Osteocyte (in vitro differentiated cells): ENCODE measurements at regions not wholly inside any gene's neighbourhood (a gene's known extent, or its start where the extent isn't known, plus 50 kb on each side); places are given as distances from the start of the nearest gene placed in this dataset.

Source experiments
- DNase-seq: peaks from one replicate; pipeline ENCODE4 v3.0.0; 2021; ENCODE audit warnings: mixed read lengths; ENCODE audit not compliant: unreplicated experiment; ENCODE audit errors: extremely low spot score
- H3K27ac Mint-ChIP-seq: one replicate; pipeline ENCODE4 v1.8.0; 2021; ENCODE audit warnings: mild to moderate bottlenecking, mixed read lengths; ENCODE audit not compliant: unreplicated experiment
- H3K27me3 Mint-ChIP-seq: one replicate; pipeline ENCODE4 v1.8.0; 2021; ENCODE audit warnings: mixed read lengths; ENCODE audit not compliant: unreplicated experiment
- H3K36me3 Mint-ChIP-seq: one replicate; pipeline ENCODE4 v1.8.0; 2021; ENCODE audit warnings: mixed read lengths; ENCODE audit not compliant: unreplicated experiment
- H3K4me1 Mint-ChIP-seq: one replicate; pipeline ENCODE4 v1.8.0; 2021; ENCODE audit warnings: mixed read lengths; ENCODE audit not compliant: unreplicated experiment
- H3K4me3 Mint-ChIP-seq: one replicate; pipeline ENCODE4 v1.8.0; 2021; ENCODE audit warnings: mild to moderate bottlenecking, moderate library complexity, mixed read lengths; ENCODE audit not compliant: unreplicated experiment
- H3K9me3 Mint-ChIP-seq: one replicate; pipeline ENCODE4 v1.8.0; 2021; ENCODE audit warnings: mixed read lengths; ENCODE audit not compliant: unreplicated experiment
- CTCF ChIP-seq: fragments of 200-600 bp; sonication (generic); IDR thresholded peaks from 2 replicates; pipeline ENCODE4 v1.5.0; 2021; ENCODE audit warnings: antibody characterized with exemption, mild to moderate bottlenecking, moderate library complexity

GRCh38 chr5:68628082-68628814 is 412.7 kb downstream of the PIK3R1 start:
- Mint-ChIP-seq H3K36me3 (no peaks in the 10 kb centered on the region), H3K9me3 (peaks cover 3% of the 10 kb centered on the region), H3K27me3 (peaks cover 5% of the 10 kb centered on the region), H3K4me1 (no peaks in the 10 kb centered on the region), H3K27ac (no peak overlapping the region), H3K4me3 (no peak overlapping the region)
- no peak for TF ChIP-seq CTCF
- no peak for DNase-seq

- Mint-ChIP-seq H3K27ac (no peak overlapping the region), H3K27me3 (peaks cover under 1% of the 10 kb centered on the region), H3K36me3 (no peaks in the 10 kb centered on the region), H3K9me3 (peaks cover 3% of the 10 kb centered on the region), H3K4me3 (no peak overlapping the region), H3K4me1 (no peaks in the 10 kb centered on the region)
- DNase-seq = no peak
- no peak for TF ChIP-seq CTCF
Measured at GRCh38 chr5:68630354-68630753, 414.8 kb downstream of the PIK3R1 start.

GRCh38 chr5:68631884-68632283 is 416.3 kb downstream of the PIK3R1 start:
- no peaks in the 10 kb centered on the region for H3K4me1 Mint-ChIP-seq
- no peak overlapping the region for H3K27ac Mint-ChIP-seq

GRCh38 chr5:68641211-68641610 is 425.7 kb downstream of the PIK3R1 start:
- H3K4me3 Mint-ChIP-seq = no peak overlapping the region

More at GRCh38 chr5:68631884-68632283, 416.3 kb downstream of the PIK3R1 start:
- TF ChIP-seq CTCF = no peak
- Mint-ChIP-seq H3K36me3 (no peaks in the 10 kb centered on the region), H3K9me3 (peaks cover 3% of the 10 kb centered on the region), H3K27me3 (peaks cover 2% of the 10 kb centered on the region), H3K4me3 (no peak overlapping the region)
- no peak for DNase-seq

More at GRCh38 chr5:68641211-68641610, 425.7 kb downstream of the PIK3R1 start:
- no peak for TF ChIP-seq CTCF
- H3K27ac Mint-ChIP-seq = no peak overlapping the region
- no peaks in the 10 kb centered on the region for H3K36me3 Mint-ChIP-seq
- no peaks in the 10 kb centered on the region for H3K4me1 Mint-ChIP-seq
- DNase-seq = no peak
- H3K9me3 Mint-ChIP-seq = peaks cover 10% of the 10 kb centered on the region
- H3K27me3 Mint-ChIP-seq = peaks cover 13% of the 10 kb centered on the region
